HUES64 (cell line): ENCODE measurements at regions not wholly inside any gene's neighbourhood (a gene's known extent, or its start where the extent isn't known, plus 50 kb on each side); places are given as distances from the start of the nearest gene placed in this dataset.

Experiments
- H3K27ac ChIP-seq: 2 replicates; pipeline ENCODE4 v1.7.0; 2013; ENCODE audit warnings: low read depth, low read length, inconsistent platforms
- H3K27me3 ChIP-seq: 2 replicates; pipeline ENCODE4 v1.6.1; 2013; ENCODE audit warnings: mild to moderate bottlenecking, low read length; ENCODE audit not compliant: insufficient read depth
- H3K36me3 ChIP-seq: 2 replicates; pipeline ENCODE4 v1.6.1; 2013; ENCODE audit warnings: mild to moderate bottlenecking, low read length; ENCODE audit not compliant: insufficient read depth
- H3K4me1 ChIP-seq: 2 replicates; pipeline ENCODE4 v1.6.1; 2013; ENCODE audit warnings: mild to moderate bottlenecking, low read length, moderate library complexity; ENCODE audit not compliant: insufficient read depth
- H3K4me3 ChIP-seq: 2 replicates; pipeline ENCODE4 v1.5.1; 2013; ENCODE audit warnings: mild to moderate bottlenecking, low read length, moderate library complexity
- H3K9ac ChIP-seq: 2 replicates; pipeline ENCODE4 v1.6.1; 2013; ENCODE audit warnings: mild to moderate bottlenecking, low read depth, low read length
- H3K9me3 ChIP-seq: 2 replicates; pipeline ENCODE4 v1.6.1; 2013; ENCODE audit warnings: low read depth, low read length; ENCODE audit not compliant: insufficient read depth
- WGBS: fragments of 150-250, 120-280 bp; methylation state at CpG from one replicate; pipeline ENCODE4 v1.1.7; 2013; ENCODE audit warnings: missing lambda C conversion rate; 5-methylcytosine and 5-hydroxymethylcytosine counted together

GRCh38 chr20:52098186-52098585 is 93.4 kb downstream of the ZFP64 start:
- 88% methylated on average over 6 of the region's 6 CpGs for WGBS
- peaks cover 39% of the 10 kb centered on the region for H3K27me3 ChIP-seq

GRCh38 chr20:52096117-52096516 is 95.5 kb downstream of the ZFP64 start:
- Histone ChIP-seq H3K27ac (no peak overlapping the region), H3K4me1 (peaks cover 7% of the 10 kb centered on the region; the same call in 1 of the 2 replicates), H3K9me3 (no peaks in the 10 kb centered on the region), H3K36me3 (peaks cover 20% of the 10 kb centered on the region), H3K4me3 (no peak overlapping the region), H3K9ac (no peak overlapping the region), H3K27me3 (peaks cover 19% of the 10 kb centered on the region)
- WGBS: 95% methylated on average over 6 of the region's 6 CpGs

More at GRCh38 chr20:52098186-52098585, 93.4 kb downstream of the ZFP64 start:
- no peak overlapping the region for H3K27ac ChIP-seq
- H3K4me3 ChIP-seq: no peak overlapping the region
- peaks cover 13% of the 10 kb centered on the region for H3K4me1 ChIP-seq
- no peaks in the 10 kb centered on the region for H3K9me3 ChIP-seq
- no peak overlapping the region for H3K9ac ChIP-seq
- peaks cover 20% of the 10 kb centered on the region for H3K36me3 ChIP-seq

GRCh38 chr20:52094693-52095092 is 96.9 kb downstream of the ZFP64 start:
- WGBS: 63% methylated on average over 2 of the region's 2 CpGs
- Histone ChIP-seq H3K36me3 (peaks cover 20% of the 10 kb centered on the region), H3K9ac (no peak overlapping the region), H3K9me3 (no peaks in the 10 kb centered on the region), H3K27ac (no peak overlapping the region), H3K4me3 (no peak overlapping the region), H3K4me1 (peaks cover 7% of the 10 kb centered on the region; the same call in 1 of the 2 replicates), H3K27me3 (peaks cover 8% of the 10 kb centered on the region)

- no peak overlapping the region for H3K4me3 ChIP-seq
- peaks cover 7% of the 10 kb centered on the region; the same call in 1 of the 2 replicates for H3K4me1 ChIP-seq
- WGBS: 94% methylated on average over 4 of the region's 4 CpGs
- H3K27me3 ChIP-seq: no peaks in the 10 kb centered on the region; the same call in 1 of the 2 replicates
- no peak overlapping the region for H3K27ac ChIP-seq
- H3K9me3 ChIP-seq: no peaks in the 10 kb centered on the region
- peaks cover 27% of the 10 kb centered on the region for H3K36me3 ChIP-seq
- no peak overlapping the region for H3K9ac ChIP-seq
These were observed 98.0 kb downstream of the ZFP64 start for GRCh38 chr20:52093575-52093974.

GRCh38 chr20:52090035-52090434 is 101.5 kb downstream of the ZFP64 start:
- Histone ChIP-seq H3K4me1 (peaks cover 7% of the 10 kb centered on the region; the same call in 1 of the 2 replicates), H3K9me3 (peaks cover 17% of the 10 kb centered on the region), H3K4me3 (no peak overlapping the region), H3K27ac (no peak overlapping the region), H3K36me3 (peaks cover 43% of the 10 kb centered on the region), H3K27me3 (no peaks in the 10 kb centered on the region), H3K9ac (no peak overlapping the region)
- 80% methylated on average over 2 of the region's 3 CpGs for WGBS

- Histone ChIP-seq H3K36me3 (peaks cover 43% of the 10 kb centered on the region), H3K9me3 (peaks cover 17% of the 10 kb centered on the region), H3K4me3 (no peak overlapping the region), H3K4me1 (0 out of 2 replicates have a peak, but pooled peaks cover 6% of the 10 kb centered on the region), H3K9ac (no peak overlapping the region), H3K27me3 (no peaks in the 10 kb centered on the region), H3K27ac (no peak overlapping the region)
These were observed 104.1 kb downstream of the ZFP64 start for GRCh38 chr20:52087471-52087870.

GRCh38 chr20:52086878-52087277 is 104.7 kb downstream of the ZFP64 start:
- 0 out of 2 replicates have a peak, but pooled peaks cover 6% of the 10 kb centered on the region for H3K4me1 ChIP-seq
- H3K9ac ChIP-seq: no peak overlapping the region
- H3K4me3 ChIP-seq: no peak overlapping the region

GRCh38 chr20:52084727-52085126 is 106.9 kb downstream of the ZFP64 start:
- Histone ChIP-seq H3K36me3 (peaks cover 43% of the 10 kb centered on the region), H3K9ac (no peak overlapping the region), H3K9me3 (peaks cover 17% of the 10 kb centered on the region), H3K4me1 (peaks cover 12% of the 10 kb centered on the region; the same call in 1 of the 2 replicates), H3K27ac (no peak overlapping the region), H3K4me3 (no peak overlapping the region), H3K27me3 (no peaks in the 10 kb centered on the region)
- WGBS: 96% methylated on average over 28 of the region's 28 CpGs

More at GRCh38 chr20:52086878-52087277, 104.7 kb downstream of the ZFP64 start:
- Histone ChIP-seq H3K9me3 (peaks cover 17% of the 10 kb centered on the region), H3K27ac (no peak overlapping the region), H3K27me3 (no peaks in the 10 kb centered on the region), H3K36me3 (peaks cover 43% of the 10 kb centered on the region)

GRCh38 chr20:52083627-52084232 is 107.8 kb downstream of the ZFP64 start:
- Histone ChIP-seq H3K4me3 (no peak overlapping the region), H3K27me3 (no peaks in the 10 kb centered on the region), H3K36me3 (peaks cover 38% of the 10 kb centered on the region), H3K27ac (no peak overlapping the region), H3K9me3 (peaks cover 17% of the 10 kb centered on the region), H3K9ac (no peak overlapping the region), H3K4me1 (peaks cover 12% of the 10 kb centered on the region; the same call in 1 of the 2 replicates)
- WGBS: 59% methylated on average over 11 of the region's 11 CpGs

- Histone ChIP-seq H3K27ac (no peak overlapping the region), H3K9me3 (peaks cover 11% of the 10 kb centered on the region), H3K27me3 (no peaks in the 10 kb centered on the region), H3K4me1 (peaks cover 12% of the 10 kb centered on the region; the same call in 1 of the 2 replicates), H3K9ac (no peak overlapping the region), H3K4me3 (no peak overlapping the region), H3K36me3 (peaks cover 27% of the 10 kb centered on the region)
These were observed 109.0 kb downstream of the ZFP64 start for GRCh38 chr20:52082612-52083011.

GRCh38 chr20:52081791-52082190 is 109.8 kb downstream of the ZFP64 start:
- WGBS: 87% methylated on average over 2 of the region's 2 CpGs
- peaks cover 12% of the 10 kb centered on the region; the same call in 1 of the 2 replicates for H3K4me1 ChIP-seq
- no peak overlapping the region for H3K9ac ChIP-seq
- H3K27me3 ChIP-seq: no peaks in the 10 kb centered on the region
- H3K36me3 ChIP-seq: peaks cover 19% of the 10 kb centered on the region
- peaks cover 3% of the 10 kb centered on the region for H3K9me3 ChIP-seq
- H3K4me3 ChIP-seq: no peak overlapping the region
- H3K27ac ChIP-seq: no peak overlapping the region
